PC-3 (cell line): ENCODE measurements at regions not wholly inside any gene's neighbourhood (a gene's known extent, or its start where the extent isn't known, plus 50 kb on each side); places are given as distances from the start of the nearest gene placed in this dataset.

ENCODE experiments used
- ATAC-seq: fragments of 200-7000 bp; cut with Tn5 transposase; 2 replicates; pipeline ENCODE4 v1.9.1; 2020; ENCODE audit warnings: mild to moderate bottlenecking, moderate library complexity
- BruUV-seq: library from RNA; stranded (reverse); fragments of 400-500 nt; replicated peaks from 2 replicates; lab custom pipeline; 2021; lab: Mats Ljungman, UMichigan
- CTCF ChIA-PET: fragments of 300-600 bp; sonication (Branson Sonifier 250); formaldehyde crosslinking; loops from one replicate; lab custom pipeline; 2022; ENCODE audit warnings: antibody characterized with exemption; lab: Charles Lee
- POLR2A ChIA-PET: fragments of 300-600 bp; sonication (Branson Sonifier 250); formaldehyde crosslinking; loops from one replicate; lab custom pipeline; 2022; ENCODE audit warnings: antibody characterized with exemption; ENCODE audit not compliant: unreplicated experiment; lab: Charles Lee
- DNase-seq: peaks from one replicate; pipeline ENCODE4 v3.0.0-alpha.2; 2015
- H2AFZ ChIP-seq: fragments of 300-600 bp; sonication (generic); 2 replicates; pipeline ENCODE4 v1.6.0; 2016; ENCODE audit warnings: antibody characterized with exemption, low read length
- H3F3A ChIP-seq: fragments of 300-600 bp; sonication (generic); one replicate; pipeline ENCODE4 v1.6.0; 2017; ENCODE audit warnings: antibody characterized with exemption, low read length, control low read depth, mild to moderate bottlenecking; ENCODE audit not compliant: unreplicated experiment
- H3K27ac ChIP-seq: fragments of 300-600 bp; sonication (generic); 2 replicates; pipeline ENCODE4 v1.5.1; 2016; ENCODE audit warnings: mild to moderate bottlenecking, low read length
- H3K27me3 ChIP-seq: fragments of 300-600 bp; sonication (generic); 2 replicates; pipeline ENCODE4 v1.6.1; 2016; ENCODE audit warnings: low read length, mixed read lengths
- H3K36me3 ChIP-seq: fragments of 300-600 bp; sonication (generic); 2 replicates; pipeline ENCODE4 v1.6.1; 2016; ENCODE audit warnings: low read depth, mixed run types, low read length, mixed read lengths
- H3K4me1 ChIP-seq: fragments of 300-600 bp; sonication (generic); 2 replicates; pipeline ENCODE4 v1.5.1; 2016; ENCODE audit warnings: low read length; ENCODE audit not compliant: insufficient read depth
- H3K4me2 ChIP-seq: fragments of 300-600 bp; sonication (generic); 2 replicates; pipeline ENCODE4 v1.6.0; 2016; ENCODE audit warnings: low read length
- H3K4me3 ChIP-seq: fragments of 300-600 bp; sonication (generic); 2 replicates; pipeline ENCODE4 v1.5.1; 2016; ENCODE audit warnings: mild to moderate bottlenecking, low read length, mixed read lengths
- H3K79me2 ChIP-seq: fragments of 300-600 bp; sonication (generic); 2 replicates; pipeline ENCODE4 v1.6.1; 2017; ENCODE audit warnings: low read length, mixed read lengths
- H3K9ac ChIP-seq: fragments of 300-600 bp; sonication (generic); 2 replicates; pipeline ENCODE4 v1.6.0; 2016; ENCODE audit warnings: mild to moderate bottlenecking, low read length
- H3K9me2 ChIP-seq: fragments of 300-600 bp; sonication (generic); replicated peaks from 2 replicates; pipeline ENCODE4 v1.6.1; 2016; ENCODE audit warnings: mixed run types, low read length, mixed read lengths
- H3K9me3 ChIP-seq: fragments of 300-600 bp; sonication (generic); 2 replicates; pipeline ENCODE4 v1.6.1; 2016; ENCODE audit warnings: low read length, mixed read lengths
- H4K20me1 ChIP-seq: fragments of 300-600 bp; sonication (generic); 2 replicates; pipeline ENCODE4 v1.6.1; 2016; ENCODE audit warnings: low read length, mixed read lengths
- CTCF ChIP-seq: fragments of 300-600 bp; sonication (generic); conservative IDR thresholded peaks from 2 replicates; pipeline ENCODE4 v1.5.1; 2017; ENCODE audit warnings: antibody characterized with exemption, low read depth, mild to moderate bottlenecking, low read length
- EZH2 ChIP-seq: fragments of 300-600 bp; sonication (generic); IDR thresholded peaks from one replicate; pipeline ENCODE4 v1.6.1; 2017; ENCODE audit warnings: antibody characterized with exemption, mild to moderate bottlenecking, low read length; ENCODE audit not compliant: unreplicated experiment
- EZH2phosphoT487 ChIP-seq: fragments of 300-600 bp; sonication (generic); IDR thresholded peaks from 2 replicates; pipeline ENCODE4 v1.6.1; 2018; ENCODE audit warnings: mild to moderate bottlenecking, antibody characterized with exemption, low read length, borderline replicate concordance
- intact Hi-C: fragments of 100-400 bp; cut with micrococcal nuclease; formaldehyde crosslinking; loops from 2 replicates; pipeline ENCODE4 v1.9.0; 2023

GRCh38 chr2:14134771-14135170 lies 497.7 kb upstream of the LRATD1 start:
- Histone ChIP-seq H3K79me2 (no peaks in the 10 kb centered on the region), H3K27ac (no peak overlapping the region), H3K4me3 (no peak overlapping the region), H3K4me2 (no peak overlapping the region), H3K9me2 (no peaks in the 10 kb centered on the region), H3K9ac (no peak overlapping the region), H2AFZ (no peak overlapping the region), H3K9me3 (no peaks in the 10 kb centered on the region), H3K4me1 (no peaks in the 10 kb centered on the region), H3K36me3 (no peaks in the 10 kb centered on the region), H3K27me3 (peaks cover under 1% of the 10 kb centered on the region; the same call in 1 of the 2 replicates), H3F3A (no peaks in the 10 kb centered on the region), H4K20me1 (no peaks in the 10 kb centered on the region)
- BruUV-seq, result no TSS peak
- DNase-seq (no peak), ATAC-seq (no peak)
- intact Hi-C loops, result no loop called here
- POLR2A ChIA-PET, result no interaction called here
- TF ChIP-seq CTCF (no peak), EZH2phosphoT487 (no peak)
- CTCF ChIA-PET, result interaction anchor here (0.6 kb wide), 1 partner anchor 27 kb away, joined by 3 read pairs; no protein-coding TSS in a partner anchor

- Histone ChIP-seq H2AFZ (no peak overlapping the region), H3K4me1 (no peaks in the 10 kb centered on the region), H3K9ac (no peak overlapping the region), H3K9me3 (no peaks in the 10 kb centered on the region), H3K79me2 (no peaks in the 10 kb centered on the region), H3K4me3 (no peak overlapping the region), H3K27me3 (peaks cover 10% of the 10 kb centered on the region; the same call in 1 of the 2 replicates), H3K27ac (no peak overlapping the region), H3K4me2 (no peak overlapping the region), H4K20me1 (no peaks in the 10 kb centered on the region), H3F3A (no peaks in the 10 kb centered on the region), H3K36me3 (no peaks in the 10 kb centered on the region), H3K9me2 (no peaks in the 10 kb centered on the region)
- ATAC-seq, result no peak
- ChIA-PET CTCF (no interaction called here), POLR2A (no interaction called here)
- intact Hi-C loops, result no loop called here
- BruUV-seq, result no TSS peak
- TF ChIP-seq EZH2phosphoT487 (no peak), CTCF (no peak), EZH2 (no peak)
- DNase-seq, result no peak
These were observed 496.5 kb upstream of the LRATD1 start for GRCh38 chr2:14136030-14136429.

- ATAC-seq, result no peak; the same call in 1 of the 2 replicates
- BruUV-seq, result no TSS peak
- Histone ChIP-seq H3K27ac (no peak overlapping the region), H3K9ac (no peak overlapping the region), H3K79me2 (no peaks in the 10 kb centered on the region), H3K9me2 (no peaks in the 10 kb centered on the region), H3F3A (no peaks in the 10 kb centered on the region), H3K27me3 (peaks cover 15% of the 10 kb centered on the region; the same call in 1 of the 2 replicates), H3K4me3 (no peak overlapping the region), H4K20me1 (no peaks in the 10 kb centered on the region), H3K36me3 (no peaks in the 10 kb centered on the region), H2AFZ (no peak overlapping the region), H3K4me2 (no peak overlapping the region), H3K9me3 (no peaks in the 10 kb centered on the region), H3K4me1 (no peaks in the 10 kb centered on the region)
- intact Hi-C loops, result no loop called here
- ChIA-PET CTCF (no interaction called here), POLR2A (no interaction called here)
- DNase-seq, result peak; percentile 27
- TF ChIP-seq CTCF (peak; percentile 46; the same call in 1 of the 2 replicates), EZH2phosphoT487 (no peak)
These were observed 494.9 kb upstream of the LRATD1 start for GRCh38 chr2:14137643-14138042.
